ENCODE measurements at regions not wholly inside any gene's neighbourhood (a gene's known extent, or its start where the extent isn't known, plus 50 kb on each side); places are given as distances from the start of the nearest gene placed in this dataset.

DNA sequence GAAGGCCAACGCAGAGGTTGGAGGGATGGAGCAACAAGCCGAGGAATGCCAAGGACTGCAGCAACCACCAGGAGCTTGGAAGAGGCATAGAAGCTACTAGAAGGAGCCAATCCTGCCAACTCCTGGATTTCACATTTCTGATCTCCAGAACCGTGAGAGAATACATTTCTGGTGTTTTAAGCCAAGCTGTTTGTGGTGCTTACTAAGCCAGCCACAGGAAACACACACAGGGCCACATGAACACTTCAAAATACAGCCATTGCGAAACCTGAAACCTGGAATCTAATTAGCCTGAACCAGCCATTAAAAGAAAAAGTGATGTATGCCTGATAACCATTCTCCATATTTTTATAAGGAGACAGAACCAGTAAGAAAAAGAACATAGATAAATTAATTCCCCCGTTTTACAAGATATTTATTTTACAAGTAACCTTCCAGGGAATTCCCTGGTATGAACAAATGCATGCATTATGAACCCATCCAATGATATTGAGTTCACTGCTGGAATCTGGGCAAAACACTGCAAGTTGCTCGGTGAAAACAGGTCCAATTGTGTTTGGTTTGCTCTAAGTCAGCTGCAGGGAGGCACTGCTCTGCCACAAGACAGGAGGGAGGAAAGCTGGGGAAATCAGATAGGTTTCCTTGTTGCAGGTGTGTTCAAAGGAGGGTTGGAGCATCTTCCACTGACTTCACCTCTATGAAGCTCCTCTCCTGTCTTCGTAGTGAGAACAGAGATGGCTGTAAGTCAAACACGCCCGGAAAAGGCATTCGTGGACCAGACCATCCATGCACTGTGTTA lies 70.2 kb downstream of the ETS2 start:
- DNase-seq = no peak
